GM18868 (cell line): ENCODE measurements at regions not wholly inside any gene's neighbourhood (a gene's known extent, or its start where the extent isn't known, plus 50 kb on each side); places are given as distances from the start of the nearest gene placed in this dataset.
"Not testable (repeated sequence)": the region's sequence is repeated elsewhere in the genome, so short reads cannot be mapped to it uniquely, and the experiment has no call there.

Experiments used
- ATAC-seq: cut with Tn5 transposase; IDR thresholded peaks from one replicate; pipeline ENCODE4 v1.9.1; 2021; ENCODE audit warnings: mild to moderate bottlenecking, moderate library complexity; ENCODE audit not compliant: unreplicated experiment

DNA sequence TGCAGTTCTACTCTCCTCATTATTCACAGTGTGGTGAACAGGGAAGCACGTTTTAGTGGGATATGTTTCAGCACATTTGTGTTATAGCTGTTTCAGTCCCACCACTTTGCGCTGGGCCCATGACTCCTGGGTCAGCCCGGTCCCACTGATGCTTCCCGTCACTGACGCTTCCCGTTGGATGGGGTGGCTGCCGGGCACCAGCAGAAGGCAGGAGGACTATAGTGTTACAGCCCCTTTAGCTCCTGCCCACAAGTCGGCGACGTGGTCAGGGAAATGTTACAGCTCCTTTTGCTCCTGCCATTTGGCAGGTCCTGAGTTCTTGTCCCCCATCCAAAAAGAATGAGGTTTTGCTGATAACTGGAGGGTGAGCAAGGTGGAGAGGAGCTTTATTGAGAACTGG is 732.2 kb downstream of the NR4A2 start:
- ATAC-seq: no peak

DNA sequence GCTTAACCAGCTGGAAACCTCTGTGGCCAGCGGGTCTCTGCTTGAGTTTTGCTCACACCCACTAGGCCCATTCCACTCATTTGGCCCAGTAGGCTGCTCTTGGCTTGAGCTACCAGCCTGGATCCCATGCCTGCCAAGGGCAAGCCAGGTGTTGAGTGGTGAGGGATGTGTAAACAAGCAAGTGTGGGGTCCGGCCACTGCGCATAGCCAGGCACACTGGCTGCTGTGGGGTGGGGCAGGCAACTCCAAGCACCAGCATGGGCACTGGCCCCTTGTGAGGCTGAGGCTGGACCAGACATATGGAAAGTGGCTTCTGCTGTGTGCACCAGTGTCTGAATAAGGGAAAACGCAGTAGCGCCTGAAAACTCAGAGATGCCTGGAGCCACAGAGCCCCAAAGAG is 732.7 kb downstream of the NR4A2 start:
- no peak for ATAC-seq

DNA sequence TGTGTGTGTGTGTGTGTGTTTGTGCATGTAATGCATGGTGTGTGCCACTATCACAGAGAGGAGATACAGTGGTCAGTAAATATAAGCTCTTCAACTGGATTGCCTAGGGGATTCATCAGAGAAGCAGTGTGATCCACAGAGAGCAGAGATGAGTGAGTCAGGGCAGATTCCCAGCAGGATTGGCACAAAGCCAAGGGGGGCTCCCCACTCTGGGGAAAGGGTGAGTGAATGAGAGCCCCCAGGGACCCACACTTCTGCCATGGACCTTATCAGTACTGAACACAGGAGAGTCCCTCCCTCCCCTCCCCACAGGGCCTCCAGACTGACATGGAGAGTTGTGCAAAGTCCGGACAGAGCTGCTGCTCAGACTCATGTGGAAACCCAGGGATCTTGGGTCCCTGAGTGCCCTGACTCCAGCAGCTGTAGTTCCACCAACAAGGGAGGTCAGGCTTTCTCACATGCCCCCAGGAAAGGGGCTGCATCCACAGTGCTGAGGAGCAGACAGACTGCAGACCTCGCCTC is 748.8 kb downstream of the NR4A2 start:
- ATAC-seq: no peak

DNA sequence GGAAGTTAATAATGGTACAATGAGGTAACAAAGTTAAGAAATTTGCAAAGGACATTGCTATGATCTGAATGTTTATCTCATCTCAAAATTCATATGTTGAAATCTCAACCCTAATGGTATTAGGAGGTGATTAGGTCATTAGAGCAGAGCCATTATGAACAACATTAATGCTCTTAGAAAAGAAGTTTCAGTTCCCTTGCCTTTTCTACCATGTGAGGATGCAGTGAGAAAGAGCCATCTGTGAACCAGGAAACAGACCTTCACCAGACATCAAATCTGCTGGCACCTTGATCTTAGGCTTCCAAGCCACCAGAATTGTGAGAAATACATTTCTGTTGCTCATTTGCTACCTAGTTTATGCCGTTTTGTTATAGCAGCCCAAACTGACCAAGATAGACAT is 757.6 kb downstream of the NR4A2 start:
- ATAC-seq: peak; percentile 76

DNA sequence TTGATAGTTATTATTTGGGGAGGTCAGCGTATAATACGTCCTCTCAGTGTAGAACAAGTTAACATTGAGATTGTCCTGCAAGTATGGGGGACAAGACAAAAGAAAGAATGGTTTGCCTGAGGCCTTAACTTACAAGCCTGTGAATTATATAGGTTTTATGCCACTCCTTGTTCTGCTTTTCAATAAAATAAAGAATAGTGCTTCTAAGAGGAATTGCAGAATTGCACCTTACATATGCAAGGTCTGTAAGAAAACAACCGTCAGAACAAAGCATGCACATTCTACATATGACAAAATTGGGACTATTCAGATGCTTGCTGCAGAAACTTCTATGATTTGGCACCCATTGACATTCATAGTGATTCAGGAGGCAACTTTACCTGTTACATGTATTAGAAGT is 785.0 kb downstream of the NR4A2 start:
- no peak for ATAC-seq

DNA sequence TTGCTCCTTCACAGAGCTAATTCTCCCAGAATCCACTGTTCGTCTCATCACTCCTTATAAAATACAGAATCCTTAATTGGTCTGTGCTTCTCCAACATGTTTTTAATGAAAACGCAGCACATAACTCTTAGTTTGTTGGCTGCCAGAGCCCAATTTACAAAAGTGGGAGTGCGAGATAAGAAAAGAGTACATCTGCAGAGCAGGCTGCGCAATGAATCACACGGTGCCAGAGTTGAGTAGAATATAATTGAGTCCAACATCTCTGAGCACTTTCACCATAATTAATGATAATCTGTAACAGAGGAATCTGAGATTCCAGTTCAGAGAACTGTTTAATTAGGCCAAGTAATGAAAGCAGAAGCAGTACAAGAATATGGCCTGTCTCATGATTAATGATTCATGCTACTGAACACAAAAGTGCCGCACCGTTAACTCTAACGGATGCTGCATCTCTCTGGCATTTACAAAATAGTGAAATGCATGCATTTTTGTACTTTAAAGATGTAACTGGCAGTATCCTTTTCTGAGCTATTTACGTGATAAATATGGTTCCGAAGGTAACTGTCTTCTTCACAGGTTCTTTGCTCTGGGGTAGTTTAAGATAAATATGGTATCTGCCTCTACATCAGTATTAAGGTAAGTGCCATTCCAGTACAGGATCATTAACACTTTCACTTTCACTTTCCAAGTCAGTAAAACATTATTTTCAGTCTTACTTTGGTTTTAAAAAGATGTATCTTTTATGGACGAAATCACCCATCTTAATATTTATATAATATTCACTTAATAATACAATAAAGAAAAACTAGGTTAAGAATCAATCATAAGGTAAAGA is 785.6 kb downstream of the NR4A2 start:
- no peak for ATAC-seq

DNA sequence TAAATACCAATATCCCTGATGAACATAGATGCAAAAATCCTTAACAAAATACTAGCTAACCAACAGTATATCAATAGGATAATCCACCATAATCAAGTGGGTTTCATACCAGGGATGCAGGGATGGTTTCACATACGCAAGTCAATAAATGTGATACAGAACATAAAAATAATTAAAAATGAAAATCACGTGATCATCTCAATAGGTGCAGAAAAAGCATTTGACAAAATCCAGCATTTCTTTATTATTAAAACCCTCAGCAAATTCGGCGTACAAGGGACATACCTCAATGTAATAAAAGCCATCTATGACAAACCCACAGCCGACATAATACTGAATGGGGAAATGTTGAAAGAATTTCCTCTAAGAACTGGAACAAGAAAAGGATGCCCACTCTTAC is 793.5 kb downstream of the NR4A2 start:
- not testable (repeated sequence) for ATAC-seq

DNA sequence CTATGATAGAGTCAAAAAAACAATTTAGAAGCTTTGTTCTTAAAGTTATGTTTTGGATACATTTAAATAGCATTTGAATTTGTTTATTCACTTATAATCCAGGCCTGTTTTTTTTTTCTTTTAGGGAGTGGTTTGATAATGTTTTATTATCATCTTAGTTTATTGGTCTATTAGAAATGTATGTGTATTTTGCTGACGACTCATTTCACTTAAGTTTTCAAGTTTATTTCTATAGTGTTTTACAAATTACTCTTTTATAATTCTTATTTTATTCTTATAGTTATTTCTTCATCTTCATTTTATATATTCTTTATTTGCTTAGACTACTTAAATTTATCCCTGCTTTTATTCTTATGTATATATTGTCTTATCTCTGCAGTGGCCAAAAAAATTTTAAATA is 804.5 kb downstream of the NR4A2 start:
- no peak for ATAC-seq

DNA sequence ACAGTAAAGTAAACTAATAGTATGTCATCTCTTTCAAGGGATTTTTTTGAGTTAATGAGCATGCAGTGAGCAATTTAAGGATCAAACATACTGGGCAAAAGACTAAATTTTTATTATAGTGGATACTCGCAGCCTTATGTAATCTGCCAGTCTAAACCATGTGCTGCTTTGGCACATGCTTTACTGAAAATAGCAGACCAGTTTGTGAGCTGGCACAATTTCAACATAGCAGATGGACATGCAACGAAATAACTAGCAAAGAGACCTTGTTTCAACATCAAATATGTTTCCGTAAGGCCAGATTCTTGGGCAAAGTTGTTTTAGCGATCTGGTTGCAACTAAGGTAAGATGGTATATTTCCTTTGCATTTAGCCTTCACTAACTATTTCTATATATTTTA is 807.3 kb downstream of the NR4A2 start:
- ATAC-seq: no peak

DNA sequence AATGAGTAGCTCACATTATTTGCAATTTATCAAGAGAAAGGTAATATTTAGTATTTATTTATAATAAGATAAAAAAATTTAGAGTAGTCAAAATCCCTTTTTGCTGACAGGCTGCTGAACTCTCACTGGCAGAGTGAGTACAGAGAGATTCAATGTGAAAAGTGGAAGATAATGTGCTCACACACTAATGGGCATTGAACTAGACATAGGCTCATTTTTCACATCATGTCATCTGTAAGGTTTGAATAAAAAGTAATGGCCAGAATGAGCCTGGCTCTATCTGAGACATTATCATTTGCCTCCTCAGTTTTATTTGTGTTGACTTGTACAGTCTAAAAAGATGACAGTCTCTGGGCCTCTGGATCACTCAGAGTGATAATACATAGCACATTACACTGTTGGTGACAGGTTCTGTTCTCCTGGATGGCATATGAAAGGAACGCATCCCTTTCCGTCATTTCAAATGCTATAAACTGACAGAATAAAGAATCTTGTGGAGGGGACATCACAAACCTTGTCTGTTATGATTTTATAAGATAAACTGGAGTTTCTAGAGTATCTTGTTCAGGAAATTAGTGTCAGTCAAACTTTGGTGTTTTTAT is 812.9 kb downstream of the NR4A2 start:
- no peak for ATAC-seq

DNA sequence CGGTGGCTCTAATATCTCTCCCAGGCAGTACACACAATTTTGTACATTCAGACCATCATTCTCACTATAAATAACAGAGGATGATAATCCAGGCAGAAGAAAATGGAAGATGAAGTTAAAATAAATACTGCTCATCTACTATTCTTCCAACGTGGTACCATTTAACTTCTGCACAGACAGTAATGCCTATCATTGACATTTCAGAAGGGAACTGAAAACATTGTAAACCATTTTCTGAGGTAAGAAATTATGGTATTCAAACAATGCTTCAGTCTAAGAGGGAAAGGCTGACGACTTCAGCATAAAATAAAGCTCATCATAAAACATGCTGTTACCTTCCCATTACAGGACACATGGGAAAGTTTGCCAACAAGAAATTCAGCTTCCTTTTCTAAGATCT is 814.4 kb downstream of the NR4A2 start:
- no peak for ATAC-seq

DNA sequence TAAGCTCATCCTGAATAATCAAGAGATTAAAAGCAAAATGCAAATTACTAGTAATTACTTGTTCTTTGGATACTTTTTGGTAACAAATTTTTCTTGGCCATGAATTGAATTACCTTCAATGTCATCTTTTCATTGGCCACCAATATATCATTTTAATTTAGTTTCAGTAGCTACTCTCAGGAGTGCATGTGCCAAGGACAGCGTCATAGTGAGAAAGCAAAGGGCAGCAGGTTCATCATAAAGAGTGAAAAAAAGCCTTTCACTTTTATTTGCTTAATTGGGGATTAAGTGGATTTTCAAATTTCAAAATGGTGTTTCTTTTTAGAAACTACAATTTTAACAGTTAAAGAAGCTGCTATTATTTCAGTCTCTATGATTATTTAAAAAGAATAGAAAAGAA is 815.2 kb downstream of the NR4A2 start:
- no peak for ATAC-seq

DNA sequence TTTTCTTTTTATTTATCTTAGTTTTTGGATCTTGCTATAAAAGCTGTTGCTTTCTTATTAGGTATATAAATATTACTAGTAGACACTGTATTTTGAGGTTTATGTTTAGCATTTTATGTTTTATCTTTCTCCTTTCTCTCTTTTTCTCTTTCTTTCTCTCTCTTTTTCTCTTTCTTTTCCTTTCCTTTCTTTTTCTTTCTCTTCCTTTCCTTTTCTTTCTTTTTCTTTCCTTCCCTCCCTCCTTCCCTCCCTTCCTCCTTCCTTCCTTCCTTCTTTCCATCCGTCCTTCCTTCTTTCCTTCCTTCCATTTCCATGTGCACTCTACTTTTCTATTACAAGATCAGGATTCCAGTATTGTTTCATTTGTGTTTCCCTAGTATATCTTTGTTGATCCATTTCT is 814.8 kb downstream of the KCNJ3 start:
- no peak for ATAC-seq

DNA sequence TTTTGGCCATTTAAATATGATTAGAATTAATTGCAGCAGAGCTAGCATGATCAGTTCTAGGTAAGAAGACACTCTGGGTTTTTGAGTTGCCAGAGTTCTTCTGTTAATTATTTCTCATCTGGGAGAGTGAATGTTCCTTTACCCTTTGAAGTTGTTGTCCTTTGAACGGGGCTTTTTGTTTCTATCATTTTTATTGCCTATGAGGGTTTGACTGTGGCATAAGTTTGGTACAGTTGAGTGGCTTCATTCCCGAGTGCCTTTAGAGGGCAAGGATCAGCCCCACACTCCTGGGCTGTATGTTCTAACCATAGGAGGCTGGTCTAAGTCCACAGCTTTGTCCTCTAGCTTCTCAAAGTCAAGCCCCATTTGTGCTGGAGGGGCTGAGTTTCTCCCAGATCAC is 804.3 kb downstream of the KCNJ3 start:
- ATAC-seq: no peak

DNA sequence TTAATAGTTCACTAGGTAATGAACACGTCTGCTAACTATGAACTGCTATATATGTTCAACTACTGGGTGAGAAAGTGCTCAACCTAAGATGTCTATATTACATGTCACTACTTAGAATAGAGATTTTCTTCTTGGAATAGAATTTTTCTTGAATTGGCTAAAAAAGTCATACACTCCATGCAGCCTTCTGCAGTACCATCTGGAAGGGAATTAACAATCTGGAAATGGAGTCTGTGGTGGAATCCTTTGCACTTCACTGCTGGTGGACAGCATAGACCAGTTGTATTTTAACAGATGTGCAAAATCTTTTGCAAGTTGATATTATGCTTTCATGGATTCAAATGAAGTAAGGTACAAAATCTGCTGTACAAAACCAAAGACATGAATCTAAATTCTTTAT is 799.6 kb downstream of the KCNJ3 start:
- ATAC-seq: no peak

DNA sequence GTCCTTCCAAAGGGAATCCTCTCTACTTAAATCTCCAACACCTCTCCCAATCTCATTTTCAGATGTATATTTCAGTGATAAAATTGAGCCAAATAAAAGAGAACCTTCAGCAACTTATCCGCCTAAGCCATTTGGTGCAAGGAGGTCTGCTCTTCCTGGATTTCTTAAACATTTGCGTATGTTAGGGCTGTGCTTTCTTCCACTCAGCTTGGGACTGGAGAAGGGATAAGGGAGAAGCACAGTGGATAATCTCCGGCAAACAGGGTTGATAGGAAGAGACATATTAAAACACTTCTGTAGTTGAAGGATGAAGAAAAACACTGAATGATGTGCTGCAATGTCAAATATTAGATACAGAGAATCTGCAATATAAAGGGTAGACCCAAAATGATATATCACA is 796.2 kb downstream of the KCNJ3 start:
- no peak for ATAC-seq

DNA sequence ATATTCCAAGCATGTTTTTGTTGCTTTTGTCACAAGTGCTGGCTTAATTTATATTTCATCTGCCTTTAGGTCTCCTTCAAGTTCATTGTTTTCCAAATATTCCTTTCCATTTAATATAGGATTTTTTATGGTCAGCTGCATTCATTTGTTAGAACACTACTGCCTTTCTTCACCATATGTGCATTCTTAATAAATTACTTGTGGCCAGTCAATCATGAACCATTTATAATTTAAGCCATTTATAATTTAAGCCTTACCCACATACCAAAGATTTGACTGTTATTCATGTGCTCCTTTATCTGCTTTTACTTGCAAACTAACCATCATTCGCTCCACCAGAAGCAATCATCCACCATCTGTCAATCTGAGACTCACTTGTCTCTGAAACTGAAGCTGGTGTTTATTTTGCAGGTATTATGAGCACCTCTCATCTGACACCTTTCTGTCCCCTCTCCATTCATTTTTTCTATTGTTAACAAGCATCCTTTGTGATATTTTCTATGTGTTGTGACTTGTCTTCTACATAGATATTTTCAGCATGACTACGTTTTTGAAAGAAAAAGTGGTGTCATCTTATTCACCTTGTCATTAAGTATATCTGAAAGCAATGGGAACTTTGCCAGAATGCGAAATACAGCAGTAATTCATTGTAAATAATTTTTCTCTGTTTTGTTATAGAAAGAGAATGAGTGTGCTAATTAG is 786.8 kb downstream of the KCNJ3 start:
- ATAC-seq: no peak

DNA sequence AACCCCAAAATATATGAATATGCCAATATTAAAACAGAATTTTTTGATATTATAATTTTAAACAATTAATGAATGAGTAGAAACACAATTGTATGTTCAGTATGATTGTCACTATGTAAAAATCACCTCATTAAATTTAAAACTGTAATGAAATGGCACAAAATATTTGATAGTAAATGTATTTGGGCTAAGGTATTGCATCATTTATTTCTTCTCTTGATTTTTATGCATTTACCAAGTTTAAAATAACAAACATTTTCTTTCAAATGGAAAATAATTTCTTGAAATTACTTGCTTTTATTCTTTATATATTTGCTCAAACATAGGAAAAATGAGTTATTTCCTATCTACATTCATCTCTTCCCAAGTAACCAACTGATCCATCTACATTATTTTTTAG is 782.6 kb downstream of the KCNJ3 start:
- ATAC-seq: no peak

DNA sequence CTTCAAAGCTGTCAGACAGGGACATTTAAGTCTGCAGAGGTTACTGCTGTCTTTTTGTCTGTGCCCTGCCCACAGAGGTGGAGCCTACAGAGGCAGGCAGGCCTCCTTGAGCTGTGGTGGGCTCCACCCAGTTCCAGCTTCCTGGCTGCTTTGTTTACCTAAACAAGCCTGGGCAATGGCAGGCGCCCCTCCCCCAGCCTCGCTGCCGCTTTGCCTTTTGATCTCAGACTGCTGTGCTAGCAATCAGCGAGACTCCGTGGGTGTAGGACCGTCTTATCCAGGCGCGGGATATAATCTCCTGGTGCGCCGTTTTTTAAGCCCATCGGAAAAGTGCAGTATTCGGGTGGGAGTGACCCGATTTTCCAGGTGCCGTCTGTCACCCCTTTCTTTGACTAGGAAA is 773.5 kb downstream of the KCNJ3 start:
- not testable (repeated sequence) for ATAC-seq

DNA sequence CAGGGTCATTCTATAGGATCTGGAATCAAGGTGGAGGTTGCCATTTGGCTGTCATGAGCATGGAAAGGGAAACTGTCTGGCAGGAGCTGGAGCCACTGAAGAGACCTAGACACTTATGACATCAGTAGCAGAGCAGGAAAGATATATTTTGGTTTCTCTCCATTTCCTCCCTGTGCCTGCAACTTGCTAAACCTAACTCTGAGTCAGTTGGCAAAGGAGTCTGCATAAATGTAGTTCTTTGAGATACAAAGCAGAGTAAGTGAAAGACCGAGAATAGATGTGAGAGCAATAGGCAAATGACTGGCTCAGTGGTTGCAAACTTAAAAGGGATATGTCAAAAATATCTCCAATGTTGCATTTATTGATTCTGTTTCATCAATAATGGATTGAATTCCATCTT is 757.7 kb downstream of the KCNJ3 start:
- no peak for ATAC-seq

DNA sequence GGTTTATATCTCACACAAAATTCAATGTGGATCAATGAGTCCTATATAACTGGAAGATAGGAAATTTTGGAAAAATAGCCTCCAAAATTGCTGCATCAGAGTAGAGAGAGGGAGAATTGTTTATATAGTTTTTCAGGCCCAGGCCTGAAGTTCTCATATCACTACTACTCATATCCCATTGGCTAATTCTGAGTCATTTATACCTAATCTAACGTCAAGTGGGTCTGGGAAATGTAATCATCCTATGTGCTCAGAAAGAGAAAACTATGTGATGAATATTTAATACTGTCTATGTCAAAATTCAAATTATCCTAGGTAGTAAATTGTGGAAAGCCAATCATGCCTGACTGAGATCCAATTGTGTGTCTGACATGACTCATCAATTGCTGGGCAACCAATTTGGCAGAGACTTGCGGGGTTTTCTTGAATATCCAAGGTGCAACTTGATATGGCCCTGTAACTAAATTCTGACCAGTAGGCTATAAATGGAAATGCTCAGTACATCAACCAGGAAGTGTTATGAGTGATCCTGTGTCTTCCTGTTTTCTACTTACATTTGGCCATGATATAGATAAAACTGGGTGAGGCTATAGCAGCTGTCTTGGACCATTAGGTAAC is 744.4 kb downstream of the KCNJ3 start:
- no peak for ATAC-seq
